PFSK-1 (cell line): ENCODE measurements at regions not wholly inside any gene's neighbourhood (a gene's known extent, or its start where the extent isn't known, plus 50 kb on each side); places are given as distances from the start of the nearest gene placed in this dataset.

ENCODE experiments used
- POLR2AphosphoS5 ChIP-seq: IDR thresholded peaks from 2 replicates; pipeline ENCODE4 v1.6.1; 2012; ENCODE audit warnings: low read depth, mild to moderate bottlenecking, control low read depth, low read length, moderate library complexity
- SIN3A ChIP-seq: IDR thresholded peaks from 2 replicates; pipeline ENCODE4 v1.6.1; 2012; ENCODE audit warnings: mild to moderate bottlenecking, low read length, moderate library complexity, borderline replicate concordance; ENCODE audit not compliant: insufficient read depth
- TF ChIP-seq, protein P1 (sequence below), 2 experiments: IDR thresholded peaks; 2 replicates each; pipeline versions ENCODE4 v1.6.1 to v1.8.0; 2011 to 2012; ENCODE audit warnings: low read depth in 2 of 2, low read length in 2 of 2, control low read depth in 1 of 2, inconsistent platforms in 1 of 2, mild to moderate bottlenecking in 1 of 2, moderate library complexity in 1 of 2; ENCODE audit not compliant: insufficient read depth in 1 of 2

DNA sequence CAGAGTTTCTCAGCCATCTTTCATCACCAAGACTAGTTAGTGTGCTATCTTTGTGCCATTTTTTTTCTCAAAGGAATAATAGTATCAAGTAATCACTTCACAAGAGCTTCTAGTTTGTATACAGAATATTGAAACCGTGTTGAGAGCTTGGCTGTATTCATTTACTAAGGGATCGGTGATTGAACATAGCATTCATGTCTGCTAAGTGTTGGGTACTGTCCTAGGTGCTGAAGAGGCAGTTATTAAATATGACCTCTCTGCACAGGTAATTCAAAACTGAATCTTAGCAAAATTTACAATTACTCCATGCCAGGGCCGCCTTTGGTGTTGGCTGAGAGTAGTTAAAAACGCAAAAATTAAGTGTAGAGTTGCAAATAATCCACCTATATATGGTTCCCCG lies 355.3 kb upstream of the RORA start:
- no peak for TF ChIP-seq POLR2AphosphoS5
- TF ChIP-seq, protein P1, sequence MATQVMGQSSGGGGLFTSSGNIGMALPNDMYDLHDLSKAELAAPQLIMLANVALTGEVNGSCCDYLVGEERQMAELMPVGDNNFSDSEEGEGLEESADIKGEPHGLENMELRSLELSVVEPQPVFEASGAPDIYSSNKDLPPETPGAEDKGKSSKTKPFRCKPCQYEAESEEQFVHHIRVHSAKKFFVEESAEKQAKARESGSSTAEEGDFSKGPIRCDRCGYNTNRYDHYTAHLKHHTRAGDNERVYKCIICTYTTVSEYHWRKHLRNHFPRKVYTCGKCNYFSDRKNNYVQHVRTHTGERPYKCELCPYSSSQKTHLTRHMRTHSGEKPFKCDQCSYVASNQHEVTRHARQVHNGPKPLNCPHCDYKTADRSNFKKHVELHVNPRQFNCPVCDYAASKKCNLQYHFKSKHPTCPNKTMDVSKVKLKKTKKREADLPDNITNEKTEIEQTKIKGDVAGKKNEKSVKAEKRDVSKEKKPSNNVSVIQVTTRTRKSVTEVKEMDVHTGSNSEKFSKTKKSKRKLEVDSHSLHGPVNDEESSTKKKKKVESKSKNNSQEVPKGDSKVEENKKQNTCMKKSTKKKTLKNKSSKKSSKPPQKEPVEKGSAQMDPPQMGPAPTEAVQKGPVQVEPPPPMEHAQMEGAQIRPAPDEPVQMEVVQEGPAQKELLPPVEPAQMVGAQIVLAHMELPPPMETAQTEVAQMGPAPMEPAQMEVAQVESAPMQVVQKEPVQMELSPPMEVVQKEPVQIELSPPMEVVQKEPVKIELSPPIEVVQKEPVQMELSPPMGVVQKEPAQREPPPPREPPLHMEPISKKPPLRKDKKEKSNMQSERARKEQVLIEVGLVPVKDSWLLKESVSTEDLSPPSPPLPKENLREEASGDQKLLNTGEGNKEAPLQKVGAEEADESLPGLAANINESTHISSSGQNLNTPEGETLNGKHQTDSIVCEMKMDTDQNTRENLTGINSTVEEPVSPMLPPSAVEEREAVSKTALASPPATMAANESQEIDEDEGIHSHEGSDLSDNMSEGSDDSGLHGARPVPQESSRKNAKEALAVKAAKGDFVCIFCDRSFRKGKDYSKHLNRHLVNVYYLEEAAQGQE (IDR thresholded peaks at IDR 0.05; ENCODE audit: insufficient read depth in 1 of 2, low read depth in 2 of 2, low read length in 2 of 2) = peak; percentile 81 to 93
- TF ChIP-seq SIN3A = no peak
